HepG2 (cell line): ENCODE measurements at regions not wholly inside any gene's neighbourhood (a gene's known extent, or its start where the extent isn't known, plus 50 kb on each side); places are given as distances from the start of the nearest gene placed in this dataset.

Experiments used
- ATAC-seq: fragments of 200-7000 bp; cut with Tn5 transposase; 3 replicates; pipeline ENCODE4 v1.9.1; 2020; ENCODE audit warnings: mild to moderate bottlenecking, moderate library complexity
- BruUV-seq: library from RNA; stranded (reverse); fragments of 400-500 nt; replicated peaks from 2 replicates; lab custom pipeline; 2021; lab: Mats Ljungman, UMichigan
- CTCF ChIA-PET: fragments of 300-600 bp; formaldehyde crosslinking; extraction: SDS; loops from one replicate; lab custom pipeline; 2021; ENCODE audit warnings: low total read pairs, inconsistent platforms, low intra/inter-chr PET ratio; lab: Yijun Ruan, JAX
- POLR2A ChIA-PET: fragments of 350-600 bp; sonication (Branson Sonifier 250); formaldehyde crosslinking; loops from one replicate; lab custom pipeline; 2020; ENCODE audit warnings: antibody characterized with exemption, inconsistent platforms; lab: Yijun Ruan, JAX
- DNase-seq: peaks from one replicate; pipeline ENCODE4 v3.0.0-alpha.2; 2015; ENCODE audit warnings: low spot score
- FAIRE-seq: peaks from 3 replicates; lab custom pipeline; 2011; peaks lifted over from hg19 to GRCh38; lab: Jason Lieb, UNC
- H2AFZ ChIP-seq: one replicate; pipeline ENCODE4 v1.6.1; 2011; ENCODE audit warnings: low read length, inconsistent platforms
- H3K27ac ChIP-seq: fragments of 300-600 bp; 3 replicates; pipeline ENCODE4 v1.8.0; 2011; ENCODE audit warnings: mixed run types, mild to moderate bottlenecking, mixed read lengths, low read length, inconsistent platforms; ENCODE audit not compliant: insufficient read depth; ENCODE audit errors: extremely low read length
- H3K27me3 ChIP-seq, 2 experiments: fragments of 200-600 bp in 1 of 2; 2 replicates in 1 of 2; 3 replicates in 1 of 2; pipeline versions ENCODE4 v1.6.0 to v1.8.0; 2011; ENCODE audit warnings: low read length in 2 of 2, mild to moderate bottlenecking in 2 of 2, moderate library complexity in 2 of 2, inconsistent platforms in 1 of 2; ENCODE audit not compliant: insufficient read depth in 2 of 2, control insufficient read depth in 1 of 2
- H3K36me3 ChIP-seq, 2 experiments: fragments of 200-600 bp in 1 of 2; replicated peaks in 1 of 2; 2 replicates in 1 of 2; 3 replicates in 1 of 2; pipeline versions ENCODE4 v1.5.1 to v1.8.0; 2011; ENCODE audit warnings: low read length in 2 of 2, inconsistent platforms in 1 of 2; ENCODE audit not compliant: insufficient read depth in 2 of 2, control insufficient read depth in 1 of 2
- H3K4me1 ChIP-seq: 2 replicates; pipeline ENCODE4 v1.5.1; 2012; ENCODE audit warnings: low read length, inconsistent platforms; ENCODE audit not compliant: insufficient read depth
- H3K4me2 ChIP-seq: 2 replicates; pipeline ENCODE4 v1.6.0; 2011; ENCODE audit warnings: low read depth, low read length, inconsistent platforms
- H3K4me3 ChIP-seq, 3 experiments: fragments of 200-600 bp in 1 of 3; sonication (generic), shearing (Covaris generic) in 1 of 3; replicated peaks in 1 of 3; 2 replicates each; pipeline ENCODE4 v1.5.1; 2011 to 2016; ENCODE audit warnings: low read length in 3 of 3, inconsistent platforms in 2 of 3, low read depth in 2 of 3, mild to moderate bottlenecking in 2 of 3, control low read depth in 1 of 3, mixed read lengths in 1 of 3; ENCODE audit not compliant: insufficient read depth in 1 of 3
- H3K79me2 ChIP-seq: one replicate; pipeline ENCODE4 v1.6.1; 2011; ENCODE audit warnings: low read length, inconsistent platforms; ENCODE audit not compliant: insufficient read depth
- H3K9ac ChIP-seq: 2 replicates; pipeline ENCODE4 v1.6.0; 2011; ENCODE audit warnings: mild to moderate bottlenecking, low read depth, low read length, inconsistent platforms; ENCODE audit not compliant: insufficient read depth
- H3K9me3 ChIP-seq: 2 replicates; pipeline ENCODE4 v1.5.1; 2012; ENCODE audit warnings: mild to moderate bottlenecking, low read length
- H4K20me1 ChIP-seq: 2 replicates; pipeline ENCODE4 v1.6.0; 2011; ENCODE audit warnings: inconsistent platforms, mild to moderate bottlenecking, low read length, moderate library complexity; ENCODE audit not compliant: insufficient read depth
- ARNTL ChIP-seq: sonication (generic); formaldehyde crosslinking; IDR thresholded peaks from 2 replicates; pipeline ENCODE4 v1.4.0; 2020; ENCODE audit warnings: mild to moderate bottlenecking, missing genetic modification reagents
- CBFB ChIP-seq: sonication (generic); formaldehyde crosslinking; IDR thresholded peaks from 2 replicates; pipeline ENCODE4 v1.4.0; 2020; ENCODE audit warnings: missing genetic modification reagents
- ETV6 ChIP-seq: sonication (generic); formaldehyde crosslinking; conservative IDR thresholded peaks from 2 replicates; pipeline ENCODE4 v1.4.0; 2020; ENCODE audit warnings: missing genetic modification reagents
- FOSL2 ChIP-seq: sonication (generic); formaldehyde crosslinking; IDR thresholded peaks from 2 replicates; pipeline ENCODE4 v1.4.0; 2020; ENCODE audit warnings: missing genetic modification reagents
- FOXO1 ChIP-seq: sonication (generic); formaldehyde crosslinking; IDR thresholded peaks from 2 replicates; pipeline ENCODE4 v1.4.0; 2020; ENCODE audit warnings: missing genetic modification reagents
- GATAD1 ChIP-seq: IDR thresholded peaks from 2 replicates; pipeline ENCODE4 v1.6.1; 2016; ENCODE audit warnings: missing genetic modification reagents, missing compliant biosample characterization
- HOMEZ ChIP-seq: IDR thresholded peaks from 2 replicates; pipeline ENCODE4 v1.6.1; 2016; ENCODE audit warnings: low read depth
- IRF2 ChIP-seq: IDR thresholded peaks from 2 replicates; pipeline ENCODE4 v1.6.1; 2018; ENCODE audit warnings: missing genetic modification reagents, missing compliant biosample characterization
- PHF21A ChIP-seq: sonication (generic); formaldehyde crosslinking; IDR thresholded peaks from 2 replicates; pipeline ENCODE4 v1.5.0; 2020; ENCODE audit warnings: mild to moderate bottlenecking, missing genetic modification reagents
- ZNF329 ChIP-seq: sonication (generic); formaldehyde crosslinking; IDR thresholded peaks from 2 replicates; pipeline ENCODE4 v1.9.0; 2021; ENCODE audit warnings: low read depth, mild to moderate bottlenecking, missing genetic modification reagents
- ZNF530 ChIP-seq: sonication (generic); formaldehyde crosslinking; IDR thresholded peaks from 2 replicates; pipeline ENCODE4 v1.5.0; 2020; ENCODE audit warnings: low read depth, mild to moderate bottlenecking, missing genetic modification reagents
- WGBS: methylation state at CpG from one replicate; pipeline ENCODE4 v1.1.6; 2017; ENCODE audit warnings: low lambda C conversion rate; 5-methylcytosine and 5-hydroxymethylcytosine counted together
- in situ Hi-C: cut with HindIII; loops from 2 replicates; pipeline ENCODE4 v1.10.0; 2017; ENCODE audit warnings: low pct_unique_long_range_greater_than_20kb; ENCODE audit not compliant: extremely low pct_ligation_motif_present
- intact Hi-C: fragments of 100-400 bp; cut with micrococcal nuclease; formaldehyde crosslinking; loops from one replicate; pipeline ENCODE4 v1.10.0; 2022; ENCODE audit not compliant: unreplicated experiment
- TF ChIP-seq, protein P1 (sequence below): sonication (generic); formaldehyde crosslinking; IDR thresholded peaks from 2 replicates; pipeline ENCODE4 v1.5.1; 2020; ENCODE audit warnings: mild to moderate bottlenecking, missing genetic modification reagents, borderline replicate concordance
- TF ChIP-seq, protein P2 (sequence below): sonication (generic); formaldehyde crosslinking; IDR thresholded peaks from 2 replicates; pipeline ENCODE4 v1.4.0; 2020; ENCODE audit warnings: missing genetic modification reagents

- TF ChIP-seq, protein P1, sequence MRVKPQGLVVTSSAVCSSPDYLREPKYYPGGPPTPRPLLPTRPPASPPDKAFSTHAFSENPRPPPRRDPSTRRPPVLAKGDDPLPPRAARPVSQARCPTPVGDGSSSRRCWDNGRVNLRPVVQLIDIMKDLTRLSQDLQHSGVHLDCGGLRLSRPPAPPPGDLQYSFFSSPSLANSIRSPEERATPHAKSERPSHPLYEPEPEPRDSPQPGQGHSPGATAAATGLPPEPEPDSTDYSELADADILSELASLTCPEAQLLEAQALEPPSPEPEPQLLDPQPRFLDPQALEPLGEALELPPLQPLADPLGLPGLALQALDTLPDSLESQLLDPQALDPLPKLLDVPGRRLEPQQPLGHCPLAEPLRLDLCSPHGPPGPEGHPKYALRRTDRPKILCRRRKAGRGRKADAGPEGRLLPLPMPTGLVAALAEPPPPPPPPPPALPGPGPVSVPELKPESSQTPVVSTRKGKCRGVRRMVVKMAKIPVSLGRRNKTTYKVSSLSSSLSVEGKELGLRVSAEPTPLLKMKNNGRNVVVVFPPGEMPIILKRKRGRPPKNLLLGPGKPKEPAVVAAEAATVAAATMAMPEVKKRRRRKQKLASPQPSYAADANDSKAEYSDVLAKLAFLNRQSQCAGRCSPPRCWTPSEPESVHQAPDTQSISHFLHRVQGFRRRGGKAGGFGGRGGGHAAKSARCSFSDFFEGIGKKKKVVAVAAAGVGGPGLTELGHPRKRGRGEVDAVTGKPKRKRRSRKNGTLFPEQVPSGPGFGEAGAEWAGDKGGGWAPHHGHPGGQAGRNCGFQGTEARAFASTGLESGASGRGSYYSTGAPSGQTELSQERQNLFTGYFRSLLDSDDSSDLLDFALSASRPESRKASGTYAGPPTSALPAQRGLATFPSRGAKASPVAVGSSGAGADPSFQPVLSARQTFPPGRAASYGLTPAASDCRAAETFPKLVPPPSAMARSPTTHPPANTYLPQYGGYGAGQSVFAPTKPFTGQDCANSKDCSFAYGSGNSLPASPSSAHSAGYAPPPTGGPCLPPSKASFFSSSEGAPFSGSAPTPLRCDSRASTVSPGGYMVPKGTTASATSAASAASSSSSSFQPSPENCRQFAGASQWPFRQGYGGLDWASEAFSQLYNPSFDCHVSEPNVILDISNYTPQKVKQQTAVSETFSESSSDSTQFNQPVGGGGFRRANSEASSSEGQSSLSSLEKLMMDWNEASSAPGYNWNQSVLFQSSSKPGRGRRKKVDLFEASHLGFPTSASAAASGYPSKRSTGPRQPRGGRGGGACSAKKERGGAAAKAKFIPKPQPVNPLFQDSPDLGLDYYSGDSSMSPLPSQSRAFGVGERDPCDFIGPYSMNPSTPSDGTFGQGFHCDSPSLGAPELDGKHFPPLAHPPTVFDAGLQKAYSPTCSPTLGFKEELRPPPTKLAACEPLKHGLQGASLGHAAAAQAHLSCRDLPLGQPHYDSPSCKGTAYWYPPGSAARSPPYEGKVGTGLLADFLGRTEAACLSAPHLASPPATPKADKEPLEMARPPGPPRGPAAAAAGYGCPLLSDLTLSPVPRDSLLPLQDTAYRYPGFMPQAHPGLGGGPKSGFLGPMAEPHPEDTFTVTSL (CRISPR knock-in tag): no peak
- no peak for TF ChIP-seq ETV6 (CRISPR knock-in tag)
- TF ChIP-seq, all 625 proteins: peak for 0
These were observed 61.8 kb upstream of the CERS6 start (continued) for GRCh38 chr2:168394262-168394661.

DNA sequence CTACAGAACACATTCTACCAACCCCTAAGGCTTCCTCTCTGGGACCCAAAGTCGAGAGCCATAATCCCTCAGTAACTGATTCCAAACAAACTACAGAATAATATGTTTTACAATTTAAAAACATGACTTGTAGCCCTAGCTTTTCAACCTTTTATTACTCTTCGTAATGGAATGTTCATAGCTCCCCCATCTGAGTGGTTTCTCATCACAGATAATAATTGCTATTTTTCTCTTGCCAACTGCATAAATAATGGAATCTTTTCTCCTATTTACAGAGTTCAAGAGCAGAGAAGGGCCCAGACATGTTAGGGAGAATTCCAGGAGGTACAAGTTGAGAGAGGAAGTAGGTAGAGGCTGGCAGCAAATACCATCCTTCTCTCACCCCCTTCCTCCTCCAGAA lies 59.9 kb upstream of the CERS6 start:
- H3K79me2 ChIP-seq: no peaks in the 10 kb centered on the region
- ChIA-PET CTCF (no interaction called here), POLR2A (no interaction called here)
- WGBS: 16% methylated on average over 2 of the region's 2 CpGs
- H3K27me3 ChIP-seq: 0 out of 5 replicates have a peak, but pooled peaks cover 0 to 2% of the 10 kb centered on the region in 2 experiments
- FAIRE-seq: no peak
- no peak overlapping the region for H3K27ac ChIP-seq
- no peak for ATAC-seq
- H3K9ac ChIP-seq: no peak overlapping the region
- no peaks in the 10 kb centered on the region for H3K9me3 ChIP-seq
- H3K4me1 ChIP-seq: no peaks in the 10 kb centered on the region
- H3K36me3 ChIP-seq: no peaks in the 10 kb centered on the region
- no peaks in the 10 kb centered on the region for H4K20me1 ChIP-seq
- intact Hi-C loops (no loop called here), in situ Hi-C loops (no loop called here)
- DNase-seq: no peak
- H2AFZ ChIP-seq: no peak overlapping the region
- no peak overlapping the region for H3K4me3 ChIP-seq
- no TSS peak for BruUV-seq
- H3K4me2 ChIP-seq: no peak overlapping the region
- no peak for TF ChIP-seq ZNF329 (CRISPR knock-in tag)
- TF ChIP-seq, protein P2, sequence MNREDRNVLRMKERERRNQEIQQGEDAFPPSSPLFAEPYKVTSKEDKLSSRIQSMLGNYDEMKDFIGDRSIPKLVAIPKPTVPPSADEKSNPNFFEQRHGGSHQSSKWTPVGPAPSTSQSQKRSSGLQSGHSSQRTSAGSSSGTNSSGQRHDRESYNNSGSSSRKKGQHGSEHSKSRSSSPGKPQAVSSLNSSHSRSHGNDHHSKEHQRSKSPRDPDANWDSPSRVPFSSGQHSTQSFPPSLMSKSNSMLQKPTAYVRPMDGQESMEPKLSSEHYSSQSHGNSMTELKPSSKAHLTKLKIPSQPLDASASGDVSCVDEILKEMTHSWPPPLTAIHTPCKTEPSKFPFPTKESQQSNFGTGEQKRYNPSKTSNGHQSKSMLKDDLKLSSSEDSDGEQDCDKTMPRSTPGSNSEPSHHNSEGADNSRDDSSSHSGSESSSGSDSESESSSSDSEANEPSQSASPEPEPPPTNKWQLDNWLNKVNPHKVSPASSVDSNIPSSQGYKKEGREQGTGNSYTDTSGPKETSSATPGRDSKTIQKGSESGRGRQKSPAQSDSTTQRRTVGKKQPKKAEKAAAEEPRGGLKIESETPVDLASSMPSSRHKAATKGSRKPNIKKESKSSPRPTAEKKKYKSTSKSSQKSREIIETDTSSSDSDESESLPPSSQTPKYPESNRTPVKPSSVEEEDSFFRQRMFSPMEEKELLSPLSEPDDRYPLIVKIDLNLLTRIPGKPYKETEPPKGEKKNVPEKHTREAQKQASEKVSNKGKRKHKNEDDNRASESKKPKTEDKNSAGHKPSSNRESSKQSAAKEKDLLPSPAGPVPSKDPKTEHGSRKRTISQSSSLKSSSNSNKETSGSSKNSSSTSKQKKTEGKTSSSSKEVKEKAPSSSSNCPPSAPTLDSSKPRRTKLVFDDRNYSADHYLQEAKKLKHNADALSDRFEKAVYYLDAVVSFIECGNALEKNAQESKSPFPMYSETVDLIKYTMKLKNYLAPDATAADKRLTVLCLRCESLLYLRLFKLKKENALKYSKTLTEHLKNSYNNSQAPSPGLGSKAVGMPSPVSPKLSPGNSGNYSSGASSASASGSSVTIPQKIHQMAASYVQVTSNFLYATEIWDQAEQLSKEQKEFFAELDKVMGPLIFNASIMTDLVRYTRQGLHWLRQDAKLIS (CRISPR knock-in tag): no peak
- no peak for TF ChIP-seq HOMEZ (CRISPR knock-in tag)
- no peak for TF ChIP-seq FOXO1 (CRISPR knock-in tag)
- no peak for TF ChIP-seq CBFB
- TF ChIP-seq ZNF530 (CRISPR knock-in tag): no peak
- no peak for TF ChIP-seq ARNTL (CRISPR knock-in tag)
- no peak for TF ChIP-seq PHF21A (CRISPR knock-in tag)
- no peak for TF ChIP-seq FOSL2 (CRISPR knock-in tag)
- TF ChIP-seq GATAD1: no peak
- no peak for TF ChIP-seq IRF2 (CRISPR knock-in tag)
